ENCODE measurements at regions not wholly inside any gene's neighbourhood (a gene's known extent, or its start where the extent isn't known, plus 50 kb on each side); places are given as distances from the start of the nearest gene placed in this dataset.

GRCh38 chr13:59463023-59463422, 700.7 kb downstream of the DIAPH3 start:
- peaks cover 6% of the 10 kb centered on the region for H3K36me3 Mint-ChIP-seq
- no peak for DNase-seq
- intact Hi-C loops (cut with micrococcal nuclease): no loop called here
- H3K9me3 Mint-ChIP-seq: peaks cover 0 to 4% of the 10 kb centered on the region in 2 donors
- Histone ChIP-seq H3K27me3 (ENCODE audit: control insufficient read depth, insufficient read depth, low read length) (no peaks in the 10 kb centered on the region), H3K9me3 (ENCODE audit: control insufficient read depth, insufficient read depth, low read length) (no peaks in the 10 kb centered on the region), H3K27ac (ENCODE audit: low read length) (no peak overlapping the region), H3K4me1 (ENCODE audit: control insufficient read depth, insufficient read depth, low read length) (no peaks in the 10 kb centered on the region), H3K36me3 (ENCODE audit: control insufficient read depth, insufficient read depth, low read length) (no peaks in the 10 kb centered on the region), H3K4me3 (ENCODE audit: low read length) (no peak overlapping the region)
- no peak overlapping the region for H3K4me3 Mint-ChIP-seq
- H3K27ac Mint-ChIP-seq: no peak overlapping the region
- WGBS (ENCODE audit: insufficient coverage): 91% methylated on average over 3 of the region's 3 CpGs
- no peak for TF ChIP-seq CTCF (IDR thresholded peaks at IDR 0.05)
- ATAC-seq: no peak
- H3K27me3 Mint-ChIP-seq (ENCODE audit: low read depth in 2 of 2): peaks cover 4 to 6% of the 10 kb centered on the region in 2 donors
- H3K4me1 Mint-ChIP-seq: no peaks in the 10 kb centered on the region

GRCh38 chr13:59464926-59465325, 698.8 kb downstream of the DIAPH3 start:
- 32% methylated on average over 3 of the region's 4 CpGs for WGBS (ENCODE audit: insufficient coverage)
- no peak for ATAC-seq
- Mint-ChIP-seq H3K4me3 (no peak overlapping the region), H3K27ac (no peak overlapping the region), H3K27me3 (ENCODE audit: low read depth in 2 of 2) (peaks cover 6 to 10% of the 10 kb centered on the region in 2 donors), H3K36me3 (peaks cover 12% of the 10 kb centered on the region), H3K4me1 (no peaks in the 10 kb centered on the region), H3K9me3 (peaks cover 6 to 10% of the 10 kb centered on the region in 2 donors)
- Histone ChIP-seq H3K4me1 (ENCODE audit: control insufficient read depth, insufficient read depth, low read length) (no peaks in the 10 kb centered on the region), H3K36me3 (ENCODE audit: control insufficient read depth, insufficient read depth, low read length) (no peaks in the 10 kb centered on the region), H3K4me3 (ENCODE audit: low read length) (no peak overlapping the region), H3K27me3 (ENCODE audit: control insufficient read depth, insufficient read depth, low read length) (no peaks in the 10 kb centered on the region), H3K9me3 (ENCODE audit: control insufficient read depth, insufficient read depth, low read length) (no peaks in the 10 kb centered on the region), H3K27ac (ENCODE audit: low read length) (no peak overlapping the region)
- DNase-seq: no peak
- intact Hi-C loops (cut with micrococcal nuclease): no loop called here
- no peak for TF ChIP-seq CTCF (IDR thresholded peaks at IDR 0.05)

GRCh38 chr13:59468396-59468795, 695.3 kb downstream of the DIAPH3 start:
- DNase-seq (no peak), ATAC-seq (no peak)
- no peaks in the 10 kb centered on the region for H3K4me1 Mint-ChIP-seq
- Histone ChIP-seq H3K9me3 (ENCODE audit: control insufficient read depth, insufficient read depth, low read length) (no peaks in the 10 kb centered on the region), H3K27me3 (ENCODE audit: control insufficient read depth, insufficient read depth, low read length) (no peaks in the 10 kb centered on the region), H3K36me3 (ENCODE audit: control insufficient read depth, insufficient read depth, low read length) (no peaks in the 10 kb centered on the region), H3K4me3 (ENCODE audit: low read length) (no peak overlapping the region), H3K4me1 (ENCODE audit: control insufficient read depth, insufficient read depth, low read length) (no peaks in the 10 kb centered on the region), H3K27ac (ENCODE audit: low read length) (no peak overlapping the region)
- 82% methylated on average over 1 of the region's 2 CpGs for WGBS (ENCODE audit: insufficient coverage)
- intact Hi-C loops (cut with micrococcal nuclease): no loop called here
- H3K36me3 Mint-ChIP-seq: peaks cover 12% of the 10 kb centered on the region
- H3K4me3 Mint-ChIP-seq: no peak overlapping the region
- H3K27ac Mint-ChIP-seq: no peak overlapping the region
- no peak for TF ChIP-seq CTCF (IDR thresholded peaks at IDR 0.05)
- peaks cover 6 to 10% of the 10 kb centered on the region in 2 donors for H3K27me3 Mint-ChIP-seq (ENCODE audit: low read depth in 2 of 2)
- peaks cover 9 to 10% of the 10 kb centered on the region in 2 donors for H3K9me3 Mint-ChIP-seq

- Mint-ChIP-seq H3K27me3 (ENCODE audit: low read depth in 2 of 2) (peaks cover 0 to 6% of the 10 kb centered on the region in 2 donors), H3K9me3 (peaks cover 5 to 10% of the 10 kb centered on the region in 2 donors), H3K27ac (no peak overlapping the region), H3K36me3 (peaks cover 6% of the 10 kb centered on the region), H3K4me3 (no peak overlapping the region), H3K4me1 (no peaks in the 10 kb centered on the region)
- WGBS (ENCODE audit: insufficient coverage): no CpG with 5 or more reads among the region's 1 CpG
- H3K9me3 ChIP-seq (ENCODE audit: control insufficient read depth, insufficient read depth, low read length): no peaks in the 10 kb centered on the region
- H3K27me3 ChIP-seq (ENCODE audit: control insufficient read depth, insufficient read depth, low read length): no peaks in the 10 kb centered on the region
- H3K4me1 ChIP-seq (ENCODE audit: control insufficient read depth, insufficient read depth, low read length): no peaks in the 10 kb centered on the region
- TF ChIP-seq CTCF (IDR thresholded peaks at IDR 0.05): no peak
- intact Hi-C loops (cut with micrococcal nuclease): no loop called here
- H3K27ac ChIP-seq (ENCODE audit: low read length): no peak overlapping the region
- H3K4me3 ChIP-seq (ENCODE audit: low read length): no peak overlapping the region
- no peak for ATAC-seq
- H3K36me3 ChIP-seq (ENCODE audit: control insufficient read depth, insufficient read depth, low read length): no peaks in the 10 kb centered on the region
- no peak for DNase-seq
Measured at GRCh38 chr13:59471106-59471505, 692.6 kb downstream of the DIAPH3 start.
